ENCODE measurements at regions not wholly inside any gene's neighbourhood (a gene's known extent, or its start where the extent isn't known, plus 50 kb on each side); places are given as distances from the start of the nearest gene placed in this dataset.
A peak's percentile ranks its signal among the peaks of the same experiment; 100 is the strongest.

- Mint-ChIP-seq H3K27ac (peak overlapping the region in 2 of 3 experiments; percentile 52 to 91; a peak in 4 of 7 replicates), H3K4me1 (peaks cover 36 to 46% of the 10 kb centered on the region in 2 experiments), H3K9me3 (peaks cover 5% of the 10 kb centered on the region in 2 experiments; a peak in 1 of 5 replicates), H3K36me3 (ENCODE audit: insufficient read depth in 1 of 3, low read depth in 3 of 3) (peaks cover 0 to 13% (median 2%) of the 10 kb centered on the region in 3 experiments; a peak in 3 of 7 replicates), H3K27me3 (ENCODE audit: low read depth) (no peaks in the 10 kb centered on the region), H3K4me3 (no peak overlapping the region)
- no peaks in the 10 kb centered on the region for H3K9me3 ChIP-seq (ENCODE audit: control insufficient read depth, low read depth, low read length)
- H3K27me3 ChIP-seq (ENCODE audit: insufficient read depth, low read length) = no peaks in the 10 kb centered on the region
- H4K8ac ChIP-seq (replicated peaks; ENCODE audit: insufficient read length, low read depth, low read length) = no peak overlapping the region
- H2BK5ac ChIP-seq (ENCODE audit: insufficient read length, low read length) = no peak overlapping the region
- no peaks in the 10 kb centered on the region for H3K79me2 ChIP-seq (ENCODE audit: insufficient read depth, low read length)
- H3K4me2 ChIP-seq (ENCODE audit: insufficient read depth, insufficient read length, low read length) = no peak overlapping the region
- H3K56ac ChIP-seq (ENCODE audit: insufficient read length, low read depth, low read length) = no peak overlapping the region
- H4K91ac ChIP-seq (ENCODE audit: insufficient read length, low read depth, low read length) = no peak overlapping the region
- WGBS (ENCODE audit: extremely low coverage, insufficient read length, low lambda C conversion rate) = no CpG with 5 or more reads among the region's 7 CpGs
- H3T11ph ChIP-seq (ENCODE audit: low read length) = no peak overlapping the region
- no peak overlapping the region for H2BK12ac ChIP-seq (ENCODE audit: insufficient read length, low read depth, low read length)
- H2BK20ac ChIP-seq (ENCODE audit: low read depth, low read length, poor library complexity, severe bottlenecking) = no peak overlapping the region
- H3K9ac ChIP-seq (ENCODE audit: extremely low read depth, insufficient read length, low read length) = no peak overlapping the region
- no peaks in the 10 kb centered on the region for H3K23me2 ChIP-seq (ENCODE audit: insufficient read length, low read depth, low read length, poor library complexity, severe bottlenecking)
- no peaks in the 10 kb centered on the region for H3K79me1 ChIP-seq (ENCODE audit: insufficient read depth, low read depth, low read length, poor library complexity, severe bottlenecking)
- H3K23ac ChIP-seq (ENCODE audit: insufficient read length, low read depth, low read length) = no peak overlapping the region
- no peak overlapping the region for H2BK120ac ChIP-seq (ENCODE audit: low read depth, low read length, poor library complexity, severe bottlenecking)
- peak overlapping the region; percentile 26 for H3K27ac ChIP-seq (ENCODE audit: insufficient read length, low read depth, low read length)
- no peak for TF ChIP-seq CTCF (conservative IDR thresholded peaks at IDR 0.05)
- no peak overlapping the region for H3K4ac ChIP-seq (ENCODE audit: low read depth, low read length)
- no peaks in the 10 kb centered on the region for H4K20me1 ChIP-seq (ENCODE audit: control insufficient read depth, insufficient read depth, insufficient read length)
- no peak overlapping the region for H2BK15ac ChIP-seq (ENCODE audit: low read depth, low read length)
- no peak overlapping the region for H2AK5ac ChIP-seq (ENCODE audit: insufficient read length, low read length)
- H3K14ac ChIP-seq (ENCODE audit: insufficient read depth, low read length) = no peak overlapping the region
- DNase-seq = no peak
- no peak overlapping the region for H4K5ac ChIP-seq (ENCODE audit: insufficient read length, low read depth, low read length)
- H3K4me1 ChIP-seq (ENCODE audit: insufficient read depth, low read length) = peaks cover 9% of the 10 kb centered on the region; the same call in 1 of the 2 replicates
- no peak overlapping the region for H2AFZ ChIP-seq (ENCODE audit: low read length)
- no peak overlapping the region for H3K18ac ChIP-seq (ENCODE audit: insufficient read length, low read depth, low read length)
These were observed 316.3 kb upstream of the NECTIN3 start for GRCh38 chr3:110755345-110755744.

Data from H9 (cell line).